Astrocyte (in vitro differentiated cells and primary cell): ENCODE measurements at regions not wholly inside any gene's neighbourhood (a gene's known extent, or its start where the extent isn't known, plus 50 kb on each side); places are given as distances from the start of the nearest gene placed in this dataset.

ENCODE experiments used
- CTCF ChIP-seq: IDR thresholded peaks from 2 replicates; pipeline ENCODE4 v1.5.1; 2011; ENCODE audit warnings: low read depth, mild to moderate bottlenecking, inconsistent platforms, low read length, moderate library complexity; ENCODE audit not compliant: insufficient read depth
- EZH2 ChIP-seq: IDR thresholded peaks from 2 replicates; pipeline ENCODE4 v1.6.1; 2012; ENCODE audit warnings: mild to moderate bottlenecking, low read length, inconsistent platforms; ENCODE audit not compliant: insufficient read depth

GRCh38 chr5:125698420-125698819 is 724.8 kb upstream of the GRAMD2B start:
- TF ChIP-seq CTCF (no peak), EZH2 (no peak)
